Mucosa of descending colon (tissue), 3 donors: ENCODE measurements at regions not wholly inside any gene's neighbourhood (a gene's known extent, or its start where the extent isn't known, plus 50 kb on each side); places are given as distances from the start of the nearest gene placed in this dataset.

ENCODE experiments used
- ATAC-seq: fragments of 200-7000 bp; cut with Tn5 transposase; one replicate; pipeline ENCODE4 v1.9.1; 2020; ENCODE audit warnings: mild to moderate bottlenecking, moderate library complexity
- DNase-seq, 3 donors: peaks; one replicate each; pipeline ENCODE4 v3.0.0-alpha.2; 2020
- H3K36me3 ChIP-seq: fragments of 200-600 bp; one replicate; pipeline ENCODE4 v1.8.0; 2021; ENCODE audit warnings: low read depth, mild to moderate bottlenecking
- H3K4me1 ChIP-seq: fragments of 200-600 bp; one replicate; pipeline ENCODE4 v1.8.0; 2021; ENCODE audit warnings: low read depth, mild to moderate bottlenecking
- H3K4me3 ChIP-seq: fragments of 200-600 bp; one replicate; pipeline ENCODE4 v1.8.0; 2021; ENCODE audit warnings: mild to moderate bottlenecking
- H3K9me3 ChIP-seq: fragments of 200-600 bp; one replicate; pipeline ENCODE4 v1.8.0; 2021; ENCODE audit warnings: mild to moderate bottlenecking
- intact Hi-C, 2 donors: fragments of 100-400 bp; cut with DNase I in 1 of 2; cut with micrococcal nuclease in 1 of 2; formaldehyde crosslinking; loops; one replicate each; pipeline versions ENCODE4 v1.11.0 to v1.11.1; 2022; cut with DNase I, micrococcal nuclease
- TF ChIP-seq, protein P1 (sequence below): fragments of 200-600 bp; IDR thresholded peaks from one replicate; pipeline ENCODE4 v1.8.0; 2022; ENCODE audit warnings: antibody characterized with exemption, mild to moderate bottlenecking
- donor health status: DM: no; HTN: no; CAD: no; lungs with moderate emphysema.
- donor health status: DM: no; HTN: no; CAD: no.
- donor health status: DM: no; HTN: yes; CAD: no.

DNA sequence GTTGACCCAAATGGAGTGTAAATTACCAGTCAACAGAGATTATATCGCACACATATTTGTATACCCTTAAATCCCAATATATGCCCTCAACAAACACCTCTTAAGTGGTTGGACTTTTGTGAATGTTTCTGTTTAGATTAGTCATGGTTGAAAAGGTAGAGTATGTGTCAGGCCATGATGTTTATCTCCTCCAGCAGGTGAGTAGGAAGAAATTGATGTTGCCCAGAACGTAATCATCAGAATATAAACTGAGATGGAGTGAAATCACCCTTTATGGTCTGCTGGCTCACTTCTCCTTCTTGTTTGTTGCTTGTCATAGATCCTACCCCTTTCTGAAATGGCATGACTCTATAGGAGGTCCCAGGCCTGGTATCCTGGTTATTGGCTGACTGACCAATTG lies 431.8 kb downstream of the ETS1 start:
- TF ChIP-seq, protein P1, sequence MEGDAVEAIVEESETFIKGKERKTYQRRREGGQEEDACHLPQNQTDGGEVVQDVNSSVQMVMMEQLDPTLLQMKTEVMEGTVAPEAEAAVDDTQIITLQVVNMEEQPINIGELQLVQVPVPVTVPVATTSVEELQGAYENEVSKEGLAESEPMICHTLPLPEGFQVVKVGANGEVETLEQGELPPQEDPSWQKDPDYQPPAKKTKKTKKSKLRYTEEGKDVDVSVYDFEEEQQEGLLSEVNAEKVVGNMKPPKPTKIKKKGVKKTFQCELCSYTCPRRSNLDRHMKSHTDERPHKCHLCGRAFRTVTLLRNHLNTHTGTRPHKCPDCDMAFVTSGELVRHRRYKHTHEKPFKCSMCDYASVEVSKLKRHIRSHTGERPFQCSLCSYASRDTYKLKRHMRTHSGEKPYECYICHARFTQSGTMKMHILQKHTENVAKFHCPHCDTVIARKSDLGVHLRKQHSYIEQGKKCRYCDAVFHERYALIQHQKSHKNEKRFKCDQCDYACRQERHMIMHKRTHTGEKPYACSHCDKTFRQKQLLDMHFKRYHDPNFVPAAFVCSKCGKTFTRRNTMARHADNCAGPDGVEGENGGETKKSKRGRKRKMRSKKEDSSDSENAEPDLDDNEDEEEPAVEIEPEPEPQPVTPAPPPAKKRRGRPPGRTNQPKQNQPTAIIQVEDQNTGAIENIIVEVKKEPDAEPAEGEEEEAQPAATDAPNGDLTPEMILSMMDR, result no peak
- H3K36me3 ChIP-seq, result no peaks in the 10 kb centered on the region
- no peaks in the 10 kb centered on the region for H3K9me3 ChIP-seq
- DNase-seq (no peak), ATAC-seq (no peak)
- no peak overlapping the region for H3K4me3 ChIP-seq
- H3K4me1 ChIP-seq, result no peaks in the 10 kb centered on the region
- intact Hi-C loops, result loop anchor here in 1 of 2 donors (5.0 kb wide), 1 partner anchor 677 kb away; no protein-coding TSS in a partner anchor

DNA sequence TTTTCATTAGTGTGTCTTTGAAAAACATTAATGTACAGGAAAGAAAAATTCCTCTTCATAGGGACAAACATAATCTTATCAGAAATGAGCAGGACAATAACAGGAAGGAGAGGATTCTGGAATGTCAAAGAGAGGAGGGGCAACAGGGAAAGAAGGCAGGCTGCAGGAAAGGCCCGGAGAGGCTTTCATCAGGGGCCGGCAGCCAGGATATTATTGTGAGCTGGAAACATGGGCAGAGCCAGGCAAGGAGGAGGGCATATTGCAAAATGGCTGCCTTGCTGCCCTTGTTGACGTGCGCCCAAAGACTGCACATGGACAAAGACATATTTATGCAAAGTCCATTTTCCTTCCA lies 433.7 kb downstream of the ETS1 start:
- H3K36me3 ChIP-seq, result no peaks in the 10 kb centered on the region
- no peak for ATAC-seq
- intact Hi-C loops, result no loop called here
- no peak overlapping the region for H3K4me3 ChIP-seq
- no peaks in the 10 kb centered on the region for H3K9me3 ChIP-seq
- no peak for DNase-seq
- no peaks in the 10 kb centered on the region for H3K4me1 ChIP-seq
- TF ChIP-seq, protein P1, result no peak

DNA sequence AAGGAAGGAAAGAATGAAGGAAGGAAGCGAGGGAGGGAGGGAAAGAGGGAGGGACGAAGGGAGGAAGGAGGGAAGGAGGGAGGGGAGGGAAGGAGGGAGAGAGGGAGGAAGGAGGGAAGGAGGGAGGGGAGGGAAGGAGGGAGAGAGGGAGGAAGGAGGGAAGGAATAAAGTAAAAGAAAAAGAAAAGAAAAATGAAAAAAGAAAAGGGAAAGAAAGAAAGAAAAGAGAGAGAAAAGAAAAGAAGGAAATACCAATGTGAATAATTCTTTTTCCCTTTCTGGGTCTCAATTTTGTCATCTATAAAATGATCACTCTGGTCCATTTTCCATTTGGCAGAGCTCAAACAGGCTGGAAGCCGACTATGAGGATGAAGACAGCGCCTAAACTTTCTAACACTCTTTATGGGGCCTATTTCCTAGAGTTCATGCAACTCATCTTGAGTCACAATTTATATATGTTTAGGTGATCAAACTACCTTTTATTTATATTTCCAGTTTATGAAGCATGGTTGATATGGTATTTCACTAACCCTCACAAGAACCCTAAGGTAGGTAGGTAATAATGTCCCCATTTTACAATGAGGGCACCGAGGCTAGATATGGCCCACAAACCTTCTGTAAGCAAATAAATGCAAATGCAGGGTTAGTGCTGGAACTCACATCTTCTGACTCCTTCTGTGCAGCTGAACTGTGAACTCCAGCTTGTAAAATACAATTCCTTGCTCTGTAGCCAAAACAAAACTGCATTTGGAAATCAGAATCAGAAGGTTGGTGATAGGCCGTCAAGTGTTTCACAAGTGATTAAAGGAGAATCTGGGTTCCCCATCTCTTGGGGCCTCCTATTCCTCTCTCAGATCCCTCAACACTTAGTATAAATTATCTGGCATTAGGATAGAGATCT lies 434.3 kb downstream of the ETS1 start:
- Histone ChIP-seq H3K4me1 (no peaks in the 10 kb centered on the region), H3K4me3 (no peak overlapping the region), H3K36me3 (no peaks in the 10 kb centered on the region), H3K9me3 (no peaks in the 10 kb centered on the region)
- TF ChIP-seq, protein P1, result no peak
- ATAC-seq (no peak), DNase-seq (no peak)
- intact Hi-C loops, result no loop called here

DNA sequence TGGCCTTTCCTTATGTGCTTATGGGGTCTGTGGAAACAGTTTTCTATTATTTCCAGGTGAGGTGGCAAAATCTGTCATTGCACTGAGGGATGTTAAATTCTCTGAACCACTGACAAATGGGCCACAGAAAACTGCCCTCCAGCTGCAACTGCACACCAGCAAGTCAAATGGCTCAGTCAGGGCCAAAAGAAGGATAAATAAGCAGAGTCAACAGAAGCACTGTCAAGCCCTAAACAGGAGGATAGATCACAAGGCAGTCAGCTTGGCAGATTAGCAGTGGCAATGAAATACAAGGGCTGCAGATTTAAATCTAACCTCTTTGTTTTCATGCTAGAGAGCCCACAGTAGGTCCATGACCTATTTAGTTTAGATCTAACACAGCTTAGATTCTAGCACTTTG lies 435.6 kb downstream of the ETS1 start:
- TF ChIP-seq, protein P1, result no peak
- Histone ChIP-seq H3K36me3 (no peaks in the 10 kb centered on the region), H3K4me1 (no peaks in the 10 kb centered on the region), H3K4me3 (no peak overlapping the region), H3K9me3 (no peaks in the 10 kb centered on the region)
- ATAC-seq (no peak), DNase-seq (no peak)
- intact Hi-C loops, result no loop called here

DNA sequence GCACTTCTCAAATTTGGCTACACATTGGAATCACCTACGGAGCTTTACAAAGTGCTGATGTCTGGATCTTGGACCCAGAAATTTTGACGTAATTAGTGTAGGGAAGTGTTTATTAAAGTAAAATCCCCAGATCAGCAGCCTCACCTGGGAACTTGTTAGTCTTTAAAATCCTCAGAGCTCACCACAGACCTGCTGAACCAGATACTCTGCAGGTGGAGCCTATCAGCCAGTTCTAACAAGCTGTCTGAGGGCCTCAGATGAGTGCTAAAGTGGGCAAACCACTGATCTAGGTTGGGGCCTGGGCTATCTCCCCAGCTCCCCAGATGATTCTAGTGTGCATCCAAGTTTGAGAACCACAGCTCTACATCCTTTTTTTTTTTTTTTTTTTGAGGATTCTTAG lies 436.0 kb downstream of the ETS1 start:
- H3K4me3 ChIP-seq, result no peak overlapping the region
- TF ChIP-seq, protein P1, result no peak
- no peak for ATAC-seq
- intact Hi-C loops, result no loop called here
- H3K4me1 ChIP-seq, result no peaks in the 10 kb centered on the region
- no peaks in the 10 kb centered on the region for H3K36me3 ChIP-seq
- H3K9me3 ChIP-seq, result no peaks in the 10 kb centered on the region
- no peak for DNase-seq
